Lower leg skin (tissue), 3 donors: ENCODE measurements at regions not wholly inside any gene's neighbourhood (a gene's known extent, or its start where the extent isn't known, plus 50 kb on each side); places are given as distances from the start of the nearest gene placed in this dataset.

Experiments used
- CTCF ChIP-seq, 3 donors: fragments of 450-650 bp; IDR thresholded peaks; one replicate each; pipeline ENCODE4 v1.5.1; 2016; ENCODE audit warnings: antibody characterized with exemption in 3 of 3, mild to moderate bottlenecking in 3 of 3, moderate library complexity in 2 of 3
- POLR2A ChIP-seq, 2 donors: fragments of 450-650 bp; IDR thresholded peaks; one replicate each; pipeline ENCODE4 v1.6.1; 2016 to 2017; ENCODE audit warnings: antibody characterized with exemption in 2 of 2, mild to moderate bottlenecking in 1 of 2, moderate library complexity in 1 of 2

GRCh38 chr1:199101635-199102034, 462.8 kb downstream of the PTPRC start:
- TF ChIP-seq CTCF (IDR thresholded peaks at IDR 0.05) (no peak), POLR2A (IDR thresholded peaks at IDR 0.05) (no peak)
